ENCODE measurements at regions not wholly inside any gene's neighbourhood (a gene's known extent, or its start where the extent isn't known, plus 50 kb on each side); places are given as distances from the start of the nearest gene placed in this dataset.

GRCh38 chr22:47547239-47547661, 784.8 kb downstream of the TBC1D22A start:
- TF ChIP-seq POLR2AphosphoS5 (IDR thresholded peaks at IDR 0.05; ENCODE audit: borderline replicate concordance, low read depth, low read length), result no peak
- TF ChIP-seq EZH2 (IDR thresholded peaks at IDR 0.05), result no peak
- TF ChIP-seq FOXP2 (optimal IDR thresholded peaks at IDR 0.05; ENCODE audit: control extremely low read depth, extremely low read length, insufficient read depth), result no peak
